Heart left ventricle (tissue), 16 donors: ENCODE measurements at regions not wholly inside any gene's neighbourhood (a gene's known extent, or its start where the extent isn't known, plus 50 kb on each side); places are given as distances from the start of the nearest gene placed in this dataset.
"Not testable (repeated sequence)": the region's sequence is repeated elsewhere in the genome, so short reads cannot be mapped to it uniquely, and the experiment has no call there.

Experiments used
- ATAC-seq, 4 donors: fragments of 200-7000 bp; cut with Tn5 transposase; one replicate each; pipeline ENCODE4 v1.9.1; 2020 to 2022; ENCODE audit warnings: moderate library complexity in 4 of 4, mild to moderate bottlenecking in 3 of 4, moderate number of reproducible peaks in 1 of 4
- DNase-seq, 5 donors: peaks; one replicate each; pipeline ENCODE4 v3.0.0-alpha.2; 2020
- H3K27ac ChIP-seq, 12 donors: fragments of 200-600 bp; sonication (generic) in 4 of 12; one replicate each; pipeline versions ENCODE4 v1.5.0 to v1.8.0; 2016 to 2022; ENCODE audit warnings: mild to moderate bottlenecking in 2 of 12
- H3K27me3 ChIP-seq, 9 donors: fragments of 200-600 bp; sonication (generic) in 2 of 9; one replicate each; pipeline versions ENCODE4 v1.5.1 to v1.8.0; 2016 to 2022; ENCODE audit warnings: mild to moderate bottlenecking in 3 of 9
- H3K36me3 ChIP-seq, 9 donors: fragments of 200-600 bp; sonication (generic) in 2 of 9; one replicate each; pipeline versions ENCODE4 v1.5.0 to v1.8.0; 2018 to 2022; ENCODE audit warnings: mild to moderate bottlenecking in 2 of 9
- H3K4me1 ChIP-seq, 12 donors: fragments of 200-600 bp; sonication (generic) in 4 of 12; one replicate each; pipeline versions ENCODE4 v1.5.0 to v1.8.0; 2016 to 2022; ENCODE audit warnings: mild to moderate bottlenecking in 3 of 12
- H3K4me3 ChIP-seq, 12 donors: fragments of 200-600 bp; sonication (generic) in 4 of 12; one replicate each; pipeline versions ENCODE4 v1.5.0 to v1.8.0; 2017 to 2022; ENCODE audit warnings: mild to moderate bottlenecking in 9 of 12, moderate library complexity in 4 of 12
- H3K9me3 ChIP-seq, 12 donors: fragments of 200-600 bp; sonication (generic) in 4 of 12; one replicate each; pipeline versions ENCODE4 v1.5.0 to v1.8.0; 2016 to 2022; ENCODE audit warnings: mild to moderate bottlenecking in 1 of 12
- CTCF ChIP-seq, 12 donors: fragments of 200-600 bp; sonication (generic) in 4 of 12; IDR thresholded peaks; one replicate each; pipeline versions ENCODE4 v1.5.0 to v1.8.0; 2018 to 2022; ENCODE audit warnings: antibody characterized with exemption in 12 of 12, mild to moderate bottlenecking in 5 of 12
- POLR2A ChIP-seq, 2 donors: fragments of 450-650 bp; IDR thresholded peaks; one replicate each; pipeline ENCODE4 v1.6.1; 2017; ENCODE audit warnings: antibody characterized with exemption in 2 of 2, mild to moderate bottlenecking in 2 of 2, moderate library complexity in 2 of 2
- WGBS, 4 donors: extraction: QIAGEN DNeasy Blood & Tissue Kit in 2 of 4; methylation state at CpG; one replicate each; pipeline versions ENCODE4 v1.1.5 to v1.1.7; 2013 to 2018; 5-methylcytosine and 5-hydroxymethylcytosine counted together
- intact Hi-C, 10 donors: fragments of 100-400 bp; cut with DNase I; formaldehyde crosslinking; loops; one replicate each; pipeline versions ENCODE4 v1.11.1 to v1.14.2; 2022
- donor health status: ischemic (EF 13 %, LVEDD 7.1; RV severe dilation, severe dysfunction).
- donor health status: healthy with polysubstance abuse.
- donor health status: DM: no; HTN: yes; CAD: no.
- donor health status: DM: no; HTN: no; CAD: no.
- donor health status: ischemic (EF 25% LVEDD 6.9; RV normal size, moderate dysfunction).
- donor health status: ischemic (EF 25% LVEDD 5.7; RV mildly dilated, moderate dysfunction).
- donor health status: healthy.
- donor health status: DM: yes; HTN: yes; CAD: no.
- donor health status: ischemic (EF 35%, LVEDD 5.7; RV mildly dilated, moderate dysfunction).
- donor health status: nonischemic (EF 11% LVEDD 7.7; RV severe dilation, severe dysfunction).
- donor health status: DM: yes; HTN: yes; CAD: no.
- donor health status: PGD.
- donor health status: ischemic (EF 29% LVEDD 5.4; RV normal size, mild dysfunction).
- donor health status: nonischemic (EF 23%, LVEDD 6.1; RV moderate dilation, normal function).

- DNase-seq = no peak
- Histone ChIP-seq H3K27me3 (no peaks in the 10 kb centered on the region), H3K36me3 (no peaks in the 10 kb centered on the region), H3K4me1 (no peaks in the 10 kb centered on the region), H3K27ac (no peak overlapping the region), H3K4me3 (no peak overlapping the region), H3K9me3 (peaks cover 0 to 7% (median 0%) of the 10 kb centered on the region in 12 donors)
- ATAC-seq = no peak
- TF ChIP-seq POLR2A (IDR thresholded peaks at IDR 0.05) = no peak
- no peak for TF ChIP-seq CTCF (IDR thresholded peaks at IDR 0.05)
- 56 to 66% (median 60%) methylated on average over 2 of the region's 2 CpGs for WGBS, 4 donors
- intact Hi-C loops = no loop called here
Measured at GRCh38 chr3:191915712-191916111, 454.7 kb downstream of the PYDC2 start.

GRCh38 chr3:191919491-191920026 is 458.6 kb downstream of the PYDC2 start:
- Histone ChIP-seq H3K27ac (no peak overlapping the region), H3K36me3 (no peaks in the 10 kb centered on the region), H3K4me3 (no peak overlapping the region), H3K27me3 (no peaks in the 10 kb centered on the region), H3K9me3 (peaks cover 0 to 3% (median 0%) of the 10 kb centered on the region in 12 donors), H3K4me1 (no peaks in the 10 kb centered on the region)
- intact Hi-C loops = no loop called here
- ATAC-seq (no peak), DNase-seq (no peak)
- 50 to 75% (median 66%) methylated on average over 3 of the region's 3 CpGs for WGBS, 4 donors
- TF ChIP-seq CTCF (IDR thresholded peaks at IDR 0.05) (no peak), POLR2A (IDR thresholded peaks at IDR 0.05) (no peak)

- H3K9me3 ChIP-seq = peaks cover 0 to 3% (median 0%) of the 10 kb centered on the region in 12 donors
- ATAC-seq = no peak
- no peak overlapping the region for H3K4me3 ChIP-seq
- no peak overlapping the region for H3K27ac ChIP-seq
- H3K36me3 ChIP-seq = no peaks in the 10 kb centered on the region
- H3K27me3 ChIP-seq = no peaks in the 10 kb centered on the region
- intact Hi-C loops = no loop called here
- H3K4me1 ChIP-seq = no peaks in the 10 kb centered on the region
- 80 to 86% (median 85%) methylated on average over 5 of the region's 5 CpGs for WGBS, 4 donors
- DNase-seq = no peak
- TF ChIP-seq CTCF (IDR thresholded peaks at IDR 0.05) (no peak), POLR2A (IDR thresholded peaks at IDR 0.05) (no peak)
Measured at GRCh38 chr3:191922570-191922969, 461.6 kb downstream of the PYDC2 start.

GRCh38 chr3:191927183-191927817 is 466.3 kb downstream of the PYDC2 start:
- H3K9me3 ChIP-seq, H3K27me3 ChIP-seq, DNase-seq, ATAC-seq, intact Hi-C loops, H3K36me3 ChIP-seq, H3K4me1 ChIP-seq, H3K4me3 ChIP-seq, H3K27ac ChIP-seq: not testable (repeated sequence)
- 86 to 93% (median 89%) methylated on average over 8 of the region's 8 CpGs for WGBS, 4 donors

GRCh38 chr3:191927998-191928397 is 467.0 kb downstream of the PYDC2 start:
- H3K36me3 ChIP-seq, H3K4me3 ChIP-seq, intact Hi-C loops, H3K27me3 ChIP-seq, H3K4me1 ChIP-seq, DNase-seq, H3K27ac ChIP-seq, H3K9me3 ChIP-seq, ATAC-seq: not testable (repeated sequence)
- WGBS, 4 donors = 73 to 87% (median 85%) methylated on average over 6 of the region's 6 CpGs
